ENCODE measurements at regions not wholly inside any gene's neighbourhood (a gene's known extent, or its start where the extent isn't known, plus 50 kb on each side); places are given as distances from the start of the nearest gene placed in this dataset.

DNA sequence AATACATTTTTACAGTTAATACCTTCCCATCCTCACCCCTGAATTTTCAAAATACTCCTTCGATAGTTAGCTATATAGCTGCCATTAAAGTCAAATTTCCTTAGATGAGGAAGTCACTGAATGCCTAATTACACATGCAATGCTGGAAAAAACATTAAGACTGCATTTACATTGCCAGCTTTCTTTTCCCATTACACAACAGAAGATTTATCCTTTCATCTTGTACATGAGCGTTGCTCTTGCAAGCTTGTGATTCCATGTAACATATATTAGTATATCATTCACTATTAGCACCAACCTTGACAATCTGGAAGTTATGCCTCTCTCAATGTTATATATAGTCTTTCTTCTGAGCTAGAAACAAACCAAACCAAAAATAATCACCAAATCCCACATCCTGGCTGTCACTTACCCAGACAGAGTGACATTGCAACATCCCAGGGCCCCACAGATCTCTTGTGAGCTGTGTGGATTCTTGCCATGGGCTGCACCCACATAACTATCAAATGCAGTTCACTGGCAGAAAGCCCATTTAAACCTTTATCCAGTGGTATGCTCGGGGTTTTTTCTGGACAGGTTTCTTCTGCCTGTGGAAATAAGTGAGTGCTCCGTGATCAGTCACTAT is 79.2 kb upstream of the PAPOLG start:
- TF ChIP-seq CTCF (IDR thresholded peaks at IDR 0.05) (no peak), POLR2AphosphoS5 (IDR thresholded peaks at IDR 0.05) (no peak)

Data from transverse colon (tissue), 4 donors.